Naive thymus-derived CD8-positive, alpha-beta T cell (primary cell): ENCODE measurements at regions not wholly inside any gene's neighbourhood (a gene's known extent, or its start where the extent isn't known, plus 50 kb on each side); places are given as distances from the start of the nearest gene placed in this dataset.
"Not testable (repeated sequence)": the region's sequence is repeated elsewhere in the genome, so short reads cannot be mapped to it uniquely, and the experiment has no call there.

Experiments
- ATAC-seq, 2 donors: fragments of 150-1000 bp; cut with Tn5 transposase in 1 of 2; sonication (Bioruptor Pico), chemical (Tn5 transposase) in 1 of 2; 1 replicate in 1 of 2; 2 replicates in 1 of 2; pipeline ENCODE4 v1.10.0; 2021; ENCODE audit warnings: mild to moderate bottlenecking in 2 of 2, moderate library complexity in 2 of 2
- POLR2A ChIA-PET: fragments of 350-600 bp; sonication (Branson Sonifier 250); formaldehyde crosslinking; loops from one replicate; lab custom pipeline; 2021; ENCODE audit warnings: antibody characterized with exemption; lab: Charles Lee
- DNase-seq, 10 donors: peaks; one replicate each; pipeline versions ENCODE4 v3.0.0 to v3.0.0-alpha.2; 2020 to 2022
- H3K27ac Mint-ChIP-seq, 10 donors: one replicate each; pipeline ENCODE4 v1.8.0; 2020 to 2022; ENCODE audit warnings: mild to moderate bottlenecking in 10 of 10, mixed read lengths in 10 of 10, moderate library complexity in 4 of 10, inconsistent platforms in 1 of 10
- H3K27me3 Mint-ChIP-seq, 5 donors: one replicate each; pipeline ENCODE4 v1.8.0; 2021 to 2022; ENCODE audit warnings: mixed read lengths in 5 of 5
- H3K36me3 Mint-ChIP-seq, 3 donors: one replicate each; pipeline ENCODE4 v1.8.0; 2020 to 2022; ENCODE audit warnings: mixed read lengths in 3 of 3, mild to moderate bottlenecking in 2 of 3, inconsistent platforms in 1 of 3
- H3K4me1 Mint-ChIP-seq, 4 donors: one replicate each; pipeline ENCODE4 v1.8.0; 2021 to 2022; ENCODE audit warnings: mixed read lengths in 4 of 4
- H3K4me3 Mint-ChIP-seq, 10 donors: one replicate each; pipeline ENCODE4 v1.8.0; 2020 to 2022; ENCODE audit warnings: mild to moderate bottlenecking in 10 of 10, mixed read lengths in 10 of 10, moderate library complexity in 6 of 10, inconsistent platforms in 1 of 10
- H3K9me3 Mint-ChIP-seq, 9 donors: one replicate each; pipeline ENCODE4 v1.8.0; 2020 to 2022; ENCODE audit warnings: mixed read lengths in 9 of 9, mild to moderate bottlenecking in 3 of 9, inconsistent platforms in 1 of 9, moderate library complexity in 1 of 9

DNA sequence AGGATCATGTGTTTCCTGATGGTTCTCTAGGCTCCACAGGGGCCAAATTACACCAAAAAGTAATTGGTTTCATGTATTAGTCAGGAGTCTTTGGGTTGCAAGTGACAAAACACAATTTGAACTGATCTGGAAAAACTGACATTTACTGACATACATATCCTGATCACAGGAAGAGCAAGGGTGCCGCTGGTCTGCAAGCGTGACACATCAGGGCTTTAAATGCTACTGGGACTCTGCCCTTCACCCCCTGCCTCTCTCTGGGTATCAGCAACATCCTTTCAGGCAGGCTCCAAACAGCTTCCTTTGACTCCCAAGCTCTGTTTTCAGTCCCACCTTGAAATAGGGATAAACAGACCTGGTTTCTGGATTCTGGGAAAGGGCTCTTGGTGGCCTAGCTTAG, 197.5 kb downstream of the PALM2AKAP2 start:
- H3K9me3 Mint-ChIP-seq, result peaks cover 0 to 9% (median 0%) of the 10 kb centered on the region in 9 donors
- peaks cover 0 to 4% (median 0%) of the 10 kb centered on the region in 3 donors for H3K36me3 Mint-ChIP-seq
- no peak overlapping the region for H3K4me3 Mint-ChIP-seq
- peak overlapping the region in 1 of 10 donors; percentile 11 for H3K27ac Mint-ChIP-seq
- DNase-seq (no peak), ATAC-seq (no peak)
- H3K4me1 Mint-ChIP-seq, result peaks cover 0 to 41% (median 0%) of the 10 kb centered on the region in 4 donors
- peaks cover 0 to 2% (median 0%) of the 10 kb centered on the region in 5 donors for H3K27me3 Mint-ChIP-seq
- POLR2A ChIA-PET, result no interaction called here

DNA sequence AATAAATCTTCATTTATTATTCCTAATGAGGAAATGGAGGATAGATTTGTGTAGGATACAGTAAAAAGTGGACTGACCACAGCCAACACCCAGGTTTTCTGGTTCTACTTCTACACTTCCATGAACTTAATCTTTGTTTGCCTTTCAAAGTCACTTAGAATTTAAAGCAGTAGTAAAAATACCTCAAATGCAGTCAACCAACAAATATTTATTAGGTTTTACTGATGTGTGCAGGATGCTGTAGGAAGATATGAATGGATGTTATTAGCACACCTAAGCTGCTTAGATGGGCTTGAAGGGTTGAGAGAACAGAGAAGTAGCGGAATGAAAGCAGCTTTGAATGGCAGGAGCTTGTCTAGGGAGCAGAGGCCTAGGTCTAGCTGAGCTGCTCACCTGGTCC, 201.1 kb downstream of the PALM2AKAP2 start:
- DNase-seq (no peak), ATAC-seq (no peak)
- Mint-ChIP-seq H3K36me3 (peaks cover 0 to 4% (median 0%) of the 10 kb centered on the region in 3 donors), H3K4me3 (no peak overlapping the region), H3K27me3 (no peaks in the 10 kb centered on the region), H3K9me3 (peaks cover 0 to 9% (median 0%) of the 10 kb centered on the region in 9 donors), H3K4me1 (peaks cover 0 to 9% (median 0%) of the 10 kb centered on the region in 4 donors), H3K27ac (no peak overlapping the region)
- POLR2A ChIA-PET, result no interaction called here

DNA sequence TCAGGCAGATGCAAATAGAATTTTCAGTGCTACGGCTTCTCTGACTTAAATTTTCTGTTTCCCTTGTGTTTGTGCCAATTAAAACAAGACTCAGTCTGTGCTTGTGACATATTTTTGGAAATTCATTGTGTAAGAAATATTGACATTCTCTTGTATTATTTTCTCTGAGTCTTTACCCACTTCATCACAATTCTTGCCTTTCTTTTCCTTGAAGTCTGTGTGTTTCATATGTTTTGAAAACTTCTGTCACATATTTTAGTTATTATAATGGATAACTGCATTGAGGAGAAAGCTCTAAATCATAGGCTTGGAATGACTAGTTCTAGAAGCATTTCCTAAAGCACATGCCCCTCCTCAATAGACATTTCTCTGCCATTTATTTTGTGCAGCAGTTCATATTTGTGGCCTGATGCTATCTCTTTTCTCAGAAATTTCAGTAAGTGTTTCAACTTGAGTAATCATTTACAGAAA, 206.6 kb downstream of the PALM2AKAP2 start:
- H3K27me3 Mint-ChIP-seq, result no peaks in the 10 kb centered on the region
- no peak overlapping the region for H3K4me3 Mint-ChIP-seq
- H3K4me1 Mint-ChIP-seq, result no peaks in the 10 kb centered on the region
- H3K9me3 Mint-ChIP-seq, result peaks cover 2 to 34% (median 15%) of the 10 kb centered on the region in 9 donors
- ATAC-seq, result no peak
- H3K36me3 Mint-ChIP-seq, result peaks cover 0 to 14% (median 0%) of the 10 kb centered on the region in 3 donors
- H3K27ac Mint-ChIP-seq, result no peak overlapping the region
- POLR2A ChIA-PET, result no interaction called here
- no peak for DNase-seq

DNA sequence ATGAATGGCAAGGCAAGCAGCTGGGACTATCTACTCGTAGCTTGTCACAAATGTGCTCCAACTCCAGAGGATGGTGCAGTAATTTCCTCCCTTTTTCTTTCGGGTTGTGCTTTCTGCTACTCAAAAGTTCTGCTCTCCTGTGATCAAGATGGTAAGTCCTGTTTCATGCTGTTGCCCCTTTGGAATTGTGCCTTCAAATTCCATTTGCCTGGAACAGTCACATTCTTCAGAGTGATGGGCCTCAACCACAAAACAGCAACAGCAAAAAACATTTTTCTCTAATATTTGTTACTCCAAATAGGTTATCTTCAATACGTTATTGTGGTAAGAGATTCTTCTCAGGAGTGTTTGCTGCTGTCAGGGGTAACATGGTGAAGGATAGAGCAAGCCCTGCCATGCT, 209.3 kb downstream of the PALM2AKAP2 start:
- H3K4me3 Mint-ChIP-seq, result no peak overlapping the region
- POLR2A ChIA-PET, result no interaction called here

DNA sequence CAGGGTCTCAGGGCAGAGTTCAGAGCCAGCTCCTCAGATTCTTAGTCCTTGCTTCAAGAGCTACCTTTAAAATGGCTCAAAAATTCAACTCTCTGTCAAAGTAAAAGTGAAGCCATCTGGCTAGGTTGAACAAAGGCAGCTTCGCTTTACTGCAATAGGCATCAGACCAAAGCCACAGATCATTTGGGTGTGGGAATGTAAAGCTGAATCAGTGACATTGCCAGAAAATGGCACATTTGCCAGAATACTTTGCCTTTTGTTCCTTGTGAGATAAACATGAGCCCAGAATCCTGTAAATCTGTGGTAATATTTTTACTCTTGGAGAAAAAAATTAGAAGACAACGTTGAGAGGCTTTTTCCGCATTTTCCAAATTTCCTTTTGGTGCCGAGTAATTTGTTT, 210.5 kb downstream of the PALM2AKAP2 start:
- H3K9me3 Mint-ChIP-seq, result peaks cover 2 to 31% (median 16%) of the 10 kb centered on the region in 9 donors
- no peaks in the 10 kb centered on the region for H3K4me1 Mint-ChIP-seq
- ATAC-seq (no peak), DNase-seq (no peak)
- peaks cover 0 to 16% (median 0%) of the 10 kb centered on the region in 3 donors for H3K36me3 Mint-ChIP-seq
- peaks cover 0 to 2% (median 0%) of the 10 kb centered on the region in 5 donors for H3K27me3 Mint-ChIP-seq
- no peak overlapping the region for H3K27ac Mint-ChIP-seq
- POLR2A ChIA-PET, result no interaction called here
- no peak overlapping the region for H3K4me3 Mint-ChIP-seq

More for the DNA sequence above, 209.3 kb downstream of the PALM2AKAP2 start:
- H3K27ac Mint-ChIP-seq, result no peak overlapping the region
- DNase-seq, result no peak
- H3K27me3 Mint-ChIP-seq, result no peaks in the 10 kb centered on the region
- H3K36me3 Mint-ChIP-seq, result peaks cover 0 to 9% (median 0%) of the 10 kb centered on the region in 3 donors
- H3K4me1 Mint-ChIP-seq, result no peaks in the 10 kb centered on the region
- ATAC-seq, result no peak
- H3K9me3 Mint-ChIP-seq, result peaks cover 2 to 31% (median 10%) of the 10 kb centered on the region in 9 donors

DNA sequence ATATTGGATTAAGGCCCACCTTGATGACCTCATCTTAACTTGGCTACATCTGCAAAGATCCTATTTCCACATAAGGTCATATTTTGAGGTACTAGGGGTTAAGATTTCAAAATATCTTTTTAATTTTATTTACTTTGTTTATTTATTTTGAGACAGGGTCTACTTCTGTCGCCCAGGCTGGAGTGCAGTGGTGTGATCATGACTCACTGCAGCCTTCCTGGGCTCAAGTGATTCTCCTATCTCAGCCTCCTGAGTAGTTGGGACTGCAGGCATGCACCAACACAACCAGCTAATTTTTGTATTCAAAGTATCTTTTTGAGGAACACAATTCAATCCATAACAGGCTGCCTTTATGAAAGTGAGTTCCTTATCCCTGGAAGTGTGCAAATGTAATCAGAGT, 212.3 kb downstream of the PALM2AKAP2 start:
- Mint-ChIP-seq H3K27ac (no peak overlapping the region), H3K27me3 (peaks cover 0 to 2% (median 0%) of the 10 kb centered on the region in 5 donors), H3K4me3 (no peak overlapping the region), H3K9me3 (peaks cover 3 to 34% (median 16%) of the 10 kb centered on the region in 9 donors), H3K36me3 (peaks cover 0 to 21% (median 0%) of the 10 kb centered on the region in 3 donors), H3K4me1 (no peaks in the 10 kb centered on the region)
- POLR2A ChIA-PET, result no interaction called here
- DNase-seq (no peak), ATAC-seq (no peak)

DNA sequence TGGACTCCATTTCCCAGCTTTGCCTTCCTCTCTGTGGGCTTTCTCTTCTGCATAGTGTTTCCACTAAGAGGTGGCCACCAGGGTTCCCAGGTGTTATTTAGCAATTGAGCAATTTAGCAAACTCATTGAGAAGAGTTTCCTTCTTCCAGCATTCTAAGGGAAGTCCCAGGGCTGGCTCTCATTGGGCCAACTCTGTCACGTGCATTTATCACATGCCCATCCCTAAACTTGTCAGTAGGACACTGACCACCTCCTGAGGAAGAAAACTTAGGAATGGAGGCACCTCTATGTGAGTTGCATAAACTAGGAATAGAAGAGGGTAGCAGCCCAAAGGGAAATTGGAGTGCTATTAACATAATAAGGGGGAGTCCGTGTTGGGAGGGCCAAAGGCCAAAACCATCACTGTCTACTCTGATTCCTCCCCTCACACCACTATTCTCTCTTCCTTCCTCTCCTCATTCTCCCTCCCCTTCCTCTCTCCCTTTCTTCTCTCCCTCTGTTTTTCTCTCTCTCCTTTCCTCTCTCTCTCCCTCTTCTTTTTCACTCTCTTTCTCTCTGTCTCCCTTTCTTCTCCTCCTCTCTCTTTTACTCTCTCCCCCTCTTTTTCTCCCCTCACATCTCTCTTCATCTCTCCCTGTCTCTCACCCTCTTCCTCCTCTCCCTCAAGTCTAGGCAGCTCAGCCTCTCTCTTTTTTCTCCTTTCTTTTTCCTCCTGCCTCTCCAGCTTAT, 213.4 kb downstream of the PALM2AKAP2 start:
- no peak for DNase-seq
- POLR2A ChIA-PET, result no interaction called here
- Mint-ChIP-seq H3K36me3 (peaks cover 0 to 12% (median 0%) of the 10 kb centered on the region in 3 donors), H3K4me1 (no peaks in the 10 kb centered on the region), H3K27ac (no peak overlapping the region), H3K9me3 (peaks cover 1 to 27% (median 10%) of the 10 kb centered on the region in 9 donors), H3K27me3 (peaks cover 0 to 2% (median 0%) of the 10 kb centered on the region in 5 donors), H3K4me3 (no peak overlapping the region)
- no peak for ATAC-seq

DNA sequence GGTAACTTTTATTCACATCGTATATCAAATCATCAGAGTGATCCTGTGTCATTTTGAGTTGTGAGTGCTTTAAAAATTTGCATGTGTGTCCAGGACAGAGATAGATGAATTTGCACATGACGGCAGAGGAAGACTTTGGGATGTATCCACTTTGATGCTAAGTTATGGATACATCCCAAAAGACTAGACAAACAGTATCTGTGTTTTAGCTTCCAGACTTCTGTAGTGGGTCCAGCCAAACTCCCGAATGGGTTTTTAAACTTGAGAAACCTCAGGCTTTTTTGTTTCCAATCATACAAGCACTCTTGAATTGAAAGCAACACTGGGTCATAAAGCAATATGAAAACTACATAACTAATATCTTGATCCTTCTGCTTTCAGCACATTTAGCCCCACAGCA, 213.8 kb downstream of the C9orf152 start:
- Mint-ChIP-seq H3K4me1 (no peaks in the 10 kb centered on the region), H3K27ac (no peak overlapping the region), H3K27me3 (peaks cover 0 to 2% (median 0%) of the 10 kb centered on the region in 5 donors), H3K4me3 (no peak overlapping the region), H3K36me3 (peaks cover 0 to 12% (median 0%) of the 10 kb centered on the region in 3 donors), H3K9me3 (peaks cover 1 to 20% (median 9%) of the 10 kb centered on the region in 9 donors)
- POLR2A ChIA-PET, result no interaction called here
- ATAC-seq (no peak), DNase-seq (no peak)

DNA sequence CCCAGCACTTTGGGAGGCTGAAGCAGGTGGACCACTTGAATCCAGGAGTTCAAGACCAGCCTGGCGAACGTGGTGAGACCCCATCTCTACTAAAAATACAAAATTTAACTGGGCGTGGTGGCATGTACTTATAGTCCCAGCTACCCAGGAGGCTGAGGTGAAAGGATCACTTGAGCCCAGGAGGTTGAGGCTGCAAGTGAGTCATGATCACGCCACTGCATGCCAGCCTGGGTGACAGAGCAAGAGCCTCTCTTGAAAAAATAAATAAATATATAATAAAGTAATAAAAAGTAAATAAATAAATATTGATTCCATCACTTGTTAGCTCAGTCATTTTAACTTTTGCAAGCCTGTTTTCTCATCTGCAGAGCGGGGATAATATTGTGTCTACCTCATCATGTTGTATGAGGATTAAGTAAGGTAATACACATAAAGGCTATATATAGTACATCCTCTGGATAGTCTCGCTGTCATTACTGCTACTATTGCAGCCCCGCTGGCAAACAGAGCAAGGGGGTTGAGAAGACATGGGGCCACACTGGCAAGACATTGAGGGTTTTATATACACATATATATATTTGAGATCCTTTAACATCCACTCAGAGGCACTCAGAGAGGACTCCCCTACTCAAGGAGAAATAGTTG, 210.9 kb downstream of the C9orf152 start:
- Mint-ChIP-seq H3K9me3 (peaks cover 0 to 22% (median 7%) of the 10 kb centered on the region in 9 donors), H3K27ac (no peak overlapping the region), H3K36me3 (peaks cover 0 to 12% (median 0%) of the 10 kb centered on the region in 3 donors), H3K4me3 (no peak overlapping the region), H3K27me3 (peaks cover 0 to 2% (median 0%) of the 10 kb centered on the region in 5 donors), H3K4me1 (no peaks in the 10 kb centered on the region)
- no peak for DNase-seq
- POLR2A ChIA-PET, result no interaction called here
- ATAC-seq, result no peak

DNA sequence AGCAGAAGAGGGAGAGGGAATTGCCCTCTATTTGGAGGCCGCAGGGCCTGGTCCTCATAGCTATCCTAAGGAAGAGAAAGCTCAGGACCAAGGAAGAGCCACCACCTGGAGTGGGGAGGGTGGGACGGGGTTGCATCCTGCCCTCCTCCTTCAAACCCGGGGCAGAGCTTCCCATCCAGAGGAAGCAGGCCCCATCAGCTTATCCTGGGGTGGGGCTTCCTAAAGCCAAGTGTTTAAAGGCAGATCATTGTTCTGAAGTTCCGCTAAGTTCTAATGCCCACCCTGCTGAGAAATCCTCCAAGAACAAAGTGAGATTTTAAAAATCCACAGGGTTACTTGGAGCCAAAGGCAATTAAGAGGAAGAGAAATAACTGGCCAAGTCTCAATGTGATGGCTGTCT, 210.3 kb downstream of the C9orf152 start:
- H3K36me3 Mint-ChIP-seq, result peaks cover 0 to 12% (median 0%) of the 10 kb centered on the region in 3 donors
- POLR2A ChIA-PET, result no interaction called here
- DNase-seq (no peak), ATAC-seq (no peak)
- peaks cover 0 to 22% (median 7%) of the 10 kb centered on the region in 9 donors for H3K9me3 Mint-ChIP-seq
- peak overlapping the region in 1 of 10 donors; percentile 18 for H3K27ac Mint-ChIP-seq
- no peaks in the 10 kb centered on the region for H3K4me1 Mint-ChIP-seq
- H3K27me3 Mint-ChIP-seq, result peaks cover 0 to 2% (median 0%) of the 10 kb centered on the region in 5 donors
- H3K4me3 Mint-ChIP-seq, result no peak overlapping the region

DNA sequence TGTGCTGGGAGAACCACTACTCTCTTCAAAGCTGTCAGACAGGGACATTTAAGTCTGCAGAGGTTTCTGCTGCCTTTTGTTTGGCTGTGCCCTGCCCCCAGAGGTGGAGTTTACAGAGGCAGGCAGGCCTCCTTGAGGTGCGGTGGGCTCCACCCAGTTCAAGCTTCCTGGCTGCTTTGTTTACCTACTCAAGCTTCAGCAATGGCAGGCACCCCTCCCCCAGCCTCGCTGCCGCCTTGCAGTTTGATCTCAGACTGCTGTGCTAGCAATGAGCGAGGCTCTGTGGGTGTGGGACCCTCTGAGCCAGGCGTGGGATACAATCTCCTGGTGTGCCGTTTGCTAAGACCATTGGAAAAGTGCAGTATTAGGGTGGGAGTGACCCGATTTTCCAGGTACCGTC, 202.4 kb downstream of the C9orf152 start:
- H3K27me3 Mint-ChIP-seq, POLR2A ChIA-PET, ATAC-seq: not testable (repeated sequence)
- peaks cover 2 to 22% (median 13%) of the 10 kb centered on the region in 4 donors for H3K4me1 Mint-ChIP-seq
- peak overlapping the region in 3 of 10 donors; percentile 17 to 24 (median 20) for H3K4me3 Mint-ChIP-seq
- H3K27ac Mint-ChIP-seq, result peak overlapping the region in 4 of 10 donors; percentile 19 to 80 (median 30)
- peaks cover 0 to 24% (median 11%) of the 10 kb centered on the region in 3 donors for H3K36me3 Mint-ChIP-seq
- DNase-seq, result peak in 4 of 10 donors; percentile 6 to 35 (median 15)
- peaks cover 2 to 63% (median 30%) of the 10 kb centered on the region in 9 donors for H3K9me3 Mint-ChIP-seq

DNA sequence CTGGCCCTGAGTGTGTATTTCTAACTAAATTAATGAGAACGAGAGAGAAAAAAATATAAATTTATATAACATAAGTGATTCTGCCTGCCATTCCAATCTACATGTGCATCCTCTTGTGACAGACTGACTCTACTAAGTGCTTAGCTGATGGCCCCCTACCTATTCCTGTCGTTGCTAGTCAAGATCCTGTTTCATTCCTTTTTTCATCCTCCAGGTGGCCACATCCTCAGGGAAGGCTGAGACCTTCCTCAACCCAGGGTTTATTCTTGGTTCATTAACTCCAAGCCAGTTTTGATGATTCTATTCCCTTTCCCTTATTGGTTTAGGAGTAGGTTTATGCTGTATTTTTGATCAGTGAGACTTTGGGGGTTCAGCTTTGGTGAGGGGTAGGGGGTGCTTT, 201.3 kb downstream of the C9orf152 start:
- DNase-seq (no peak), ATAC-seq (no peak)
- Mint-ChIP-seq H3K4me1 (peaks cover 2 to 22% (median 13%) of the 10 kb centered on the region in 4 donors), H3K36me3 (peaks cover 0 to 24% (median 11%) of the 10 kb centered on the region in 3 donors), H3K27me3 (peaks cover 0 to 4% (median 1%) of the 10 kb centered on the region in 5 donors), H3K4me3 (no peak overlapping the region), H3K27ac (peak overlapping the region in 1 of 10 donors; percentile 80), H3K9me3 (peaks cover 2 to 57% (median 26%) of the 10 kb centered on the region in 9 donors)
- POLR2A ChIA-PET, result no interaction called here
